Peyer's patch (tissue), 4 donors: ENCODE measurements at regions not wholly inside any gene's neighbourhood (a gene's known extent, or its start where the extent isn't known, plus 50 kb on each side); places are given as distances from the start of the nearest gene placed in this dataset.

Source experiments
- DNase-seq, 3 donors: peaks; one replicate each; pipeline ENCODE4 v3.0.0-alpha.2; 2017 to 2019
- H3K27ac ChIP-seq, 4 donors: fragments of 200-600 bp; sonication (generic); one replicate each; pipeline ENCODE4 v1.5.1; 2016 to 2019
- H3K27me3 ChIP-seq, 2 donors: fragments of 200-600 bp; sonication (generic); one replicate each; pipeline ENCODE4 v1.5.1; 2019
- H3K36me3 ChIP-seq, 3 donors: fragments of 200-600 bp; sonication (generic); one replicate each; pipeline ENCODE4 v1.5.1; 2016 to 2019
- H3K4me1 ChIP-seq, 4 donors: fragments of 200-600 bp; sonication (generic); one replicate each; pipeline ENCODE4 v1.5.1; 2016 to 2019
- H3K4me3 ChIP-seq, 4 donors: fragments of 200-600 bp; sonication (generic); 1 replicate in 3 of 4; 2 replicates in 1 of 4; pipeline ENCODE4 v1.5.1; 2016 to 2019; ENCODE audit warnings: mild to moderate bottlenecking in 1 of 4
- H3K9me3 ChIP-seq, 4 donors: fragments of 200-600 bp; sonication (generic); one replicate each; pipeline ENCODE4 v1.5.1; 2016 to 2019; ENCODE audit warnings: mild to moderate bottlenecking in 1 of 4
- POLR2A ChIP-seq, 2 donors: fragments of 450-650 bp; IDR thresholded peaks; one replicate each; pipeline ENCODE4 v1.5.1; 2017; ENCODE audit warnings: antibody characterized with exemption in 2 of 2, mild to moderate bottlenecking in 2 of 2, moderate library complexity in 2 of 2
- TF ChIP-seq, protein P1 (sequence below), 6 experiments: fragments of 450-650 bp in 4 of 6; fragments of 200-600 bp in 2 of 6; sonication (generic) in 1 of 6; IDR thresholded peaks; one replicate each; pipeline ENCODE4 v1.5.1; 2017 to 2019; ENCODE audit warnings: antibody characterized with exemption in 6 of 6, mild to moderate bottlenecking in 3 of 6, moderate library complexity in 1 of 6

DNA sequence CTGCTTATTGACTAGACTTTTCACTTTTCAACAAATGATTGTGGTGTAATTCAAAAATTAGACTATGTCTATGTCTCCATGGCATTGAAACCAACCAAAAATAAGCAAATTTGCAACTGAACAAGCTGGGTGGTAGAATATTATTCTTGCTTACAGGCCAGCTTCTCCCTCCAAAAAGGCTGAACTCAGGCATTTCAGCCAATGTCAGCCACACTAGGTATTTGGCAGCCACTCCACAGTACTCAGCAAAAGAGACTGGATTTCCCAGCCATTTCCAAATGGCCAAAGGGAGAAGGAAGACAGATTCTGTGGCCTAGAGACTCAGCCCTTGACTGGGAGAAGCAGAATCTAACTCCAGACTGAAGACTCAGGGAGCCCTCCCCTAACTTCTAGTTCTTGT lies 121.8 kb upstream of the IRX5 start:
- no peak for TF ChIP-seq POLR2A (IDR thresholded peaks at IDR 0.05)
- TF ChIP-seq, protein P1, sequence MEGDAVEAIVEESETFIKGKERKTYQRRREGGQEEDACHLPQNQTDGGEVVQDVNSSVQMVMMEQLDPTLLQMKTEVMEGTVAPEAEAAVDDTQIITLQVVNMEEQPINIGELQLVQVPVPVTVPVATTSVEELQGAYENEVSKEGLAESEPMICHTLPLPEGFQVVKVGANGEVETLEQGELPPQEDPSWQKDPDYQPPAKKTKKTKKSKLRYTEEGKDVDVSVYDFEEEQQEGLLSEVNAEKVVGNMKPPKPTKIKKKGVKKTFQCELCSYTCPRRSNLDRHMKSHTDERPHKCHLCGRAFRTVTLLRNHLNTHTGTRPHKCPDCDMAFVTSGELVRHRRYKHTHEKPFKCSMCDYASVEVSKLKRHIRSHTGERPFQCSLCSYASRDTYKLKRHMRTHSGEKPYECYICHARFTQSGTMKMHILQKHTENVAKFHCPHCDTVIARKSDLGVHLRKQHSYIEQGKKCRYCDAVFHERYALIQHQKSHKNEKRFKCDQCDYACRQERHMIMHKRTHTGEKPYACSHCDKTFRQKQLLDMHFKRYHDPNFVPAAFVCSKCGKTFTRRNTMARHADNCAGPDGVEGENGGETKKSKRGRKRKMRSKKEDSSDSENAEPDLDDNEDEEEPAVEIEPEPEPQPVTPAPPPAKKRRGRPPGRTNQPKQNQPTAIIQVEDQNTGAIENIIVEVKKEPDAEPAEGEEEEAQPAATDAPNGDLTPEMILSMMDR (IDR thresholded peaks at IDR 0.05): no peak
- Histone ChIP-seq H3K27ac (no peak overlapping the region), H3K4me3 (no peak overlapping the region), H3K36me3 (no peaks in the 10 kb centered on the region), H3K4me1 (no peaks in the 10 kb centered on the region), H3K27me3 (no peaks in the 10 kb centered on the region), H3K9me3 (no peaks in the 10 kb centered on the region)
- DNase-seq: no peak

DNA sequence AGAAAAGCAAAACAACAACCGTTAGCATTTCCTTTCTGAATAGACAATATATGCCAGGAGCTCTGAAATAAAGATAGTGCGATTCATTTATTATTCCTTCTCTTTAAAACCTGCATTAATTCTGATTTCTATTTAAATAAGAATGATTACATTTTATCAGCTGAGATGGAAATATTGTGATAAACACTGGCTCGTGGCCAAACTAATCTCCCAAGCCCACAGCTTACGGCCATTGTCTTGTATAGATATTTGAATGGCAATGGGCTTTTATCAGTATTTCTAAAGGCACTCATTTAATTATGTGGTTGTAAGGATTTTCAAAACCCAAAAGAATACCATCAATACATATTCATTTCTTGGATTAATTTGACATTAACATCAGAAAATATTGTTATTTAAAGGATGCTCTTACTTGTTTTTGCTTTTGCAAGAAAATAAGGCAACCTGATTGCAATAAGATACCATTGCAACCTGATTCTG lies 123.7 kb upstream of the IRX5 start:
- Histone ChIP-seq H3K36me3 (no peaks in the 10 kb centered on the region), H3K27ac (no peak overlapping the region), H3K27me3 (no peaks in the 10 kb centered on the region), H3K4me1 (no peaks in the 10 kb centered on the region), H3K4me3 (no peak overlapping the region), H3K9me3 (no peaks in the 10 kb centered on the region)
- TF ChIP-seq POLR2A (IDR thresholded peaks at IDR 0.05): no peak
- TF ChIP-seq, protein P1 (IDR thresholded peaks at IDR 0.05): no peak
- DNase-seq: no peak

DNA sequence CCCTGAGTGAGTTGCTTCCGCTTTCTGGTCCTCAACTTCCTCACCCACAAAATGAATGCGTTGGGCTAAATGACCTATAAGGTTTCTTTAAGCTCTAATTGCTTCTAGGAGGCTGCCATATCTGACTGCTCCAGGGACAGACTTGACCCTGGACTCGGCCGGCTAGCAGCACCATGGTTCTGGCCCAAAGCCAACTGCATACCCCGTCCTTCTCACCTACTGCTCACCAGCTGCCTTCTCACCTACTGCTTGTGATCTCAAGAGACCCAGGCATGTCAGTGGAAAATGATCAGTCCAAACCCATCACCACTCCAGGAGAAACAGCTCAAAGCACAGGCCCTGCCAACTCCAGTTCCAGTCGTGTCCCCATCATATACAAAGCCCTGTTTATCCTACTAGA lies 124.3 kb upstream of the IRX5 start:
- no peaks in the 10 kb centered on the region for H3K36me3 ChIP-seq
- no peak for DNase-seq
- H3K4me1 ChIP-seq: no peaks in the 10 kb centered on the region
- TF ChIP-seq, protein P1 (IDR thresholded peaks at IDR 0.05): no peak
- no peak for TF ChIP-seq POLR2A (IDR thresholded peaks at IDR 0.05)
- no peaks in the 10 kb centered on the region for H3K9me3 ChIP-seq
- no peaks in the 10 kb centered on the region for H3K27me3 ChIP-seq
- no peak overlapping the region for H3K27ac ChIP-seq
- no peak overlapping the region for H3K4me3 ChIP-seq

DNA sequence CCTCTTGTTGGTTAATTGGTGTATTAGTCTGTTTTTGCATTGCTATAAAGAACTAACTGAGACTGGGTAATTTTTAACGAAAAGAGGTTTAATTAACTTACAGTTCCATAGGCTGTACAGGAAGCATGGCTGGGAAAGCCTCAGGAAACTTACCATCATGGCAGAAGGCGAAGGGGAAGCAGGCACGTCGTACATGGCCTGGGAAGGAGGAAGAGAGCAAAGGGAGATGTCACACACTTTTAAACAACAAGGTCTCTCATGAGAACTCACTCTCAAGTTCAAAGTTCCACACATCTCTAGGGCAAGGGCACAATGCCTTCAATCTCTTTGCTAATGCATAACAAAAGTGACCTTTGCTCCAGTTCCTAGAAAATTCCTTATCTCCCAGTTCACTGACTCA lies 125.0 kb upstream of the IRX5 start:
- TF ChIP-seq, protein P1 (IDR thresholded peaks at IDR 0.05): no peak
- no peak for TF ChIP-seq POLR2A (IDR thresholded peaks at IDR 0.05)
- no peaks in the 10 kb centered on the region for H3K4me1 ChIP-seq
- H3K27me3 ChIP-seq: no peaks in the 10 kb centered on the region
- H3K9me3 ChIP-seq: no peaks in the 10 kb centered on the region
- DNase-seq: no peak
- H3K36me3 ChIP-seq: no peaks in the 10 kb centered on the region
- no peak overlapping the region for H3K27ac ChIP-seq
- no peak overlapping the region for H3K4me3 ChIP-seq

DNA sequence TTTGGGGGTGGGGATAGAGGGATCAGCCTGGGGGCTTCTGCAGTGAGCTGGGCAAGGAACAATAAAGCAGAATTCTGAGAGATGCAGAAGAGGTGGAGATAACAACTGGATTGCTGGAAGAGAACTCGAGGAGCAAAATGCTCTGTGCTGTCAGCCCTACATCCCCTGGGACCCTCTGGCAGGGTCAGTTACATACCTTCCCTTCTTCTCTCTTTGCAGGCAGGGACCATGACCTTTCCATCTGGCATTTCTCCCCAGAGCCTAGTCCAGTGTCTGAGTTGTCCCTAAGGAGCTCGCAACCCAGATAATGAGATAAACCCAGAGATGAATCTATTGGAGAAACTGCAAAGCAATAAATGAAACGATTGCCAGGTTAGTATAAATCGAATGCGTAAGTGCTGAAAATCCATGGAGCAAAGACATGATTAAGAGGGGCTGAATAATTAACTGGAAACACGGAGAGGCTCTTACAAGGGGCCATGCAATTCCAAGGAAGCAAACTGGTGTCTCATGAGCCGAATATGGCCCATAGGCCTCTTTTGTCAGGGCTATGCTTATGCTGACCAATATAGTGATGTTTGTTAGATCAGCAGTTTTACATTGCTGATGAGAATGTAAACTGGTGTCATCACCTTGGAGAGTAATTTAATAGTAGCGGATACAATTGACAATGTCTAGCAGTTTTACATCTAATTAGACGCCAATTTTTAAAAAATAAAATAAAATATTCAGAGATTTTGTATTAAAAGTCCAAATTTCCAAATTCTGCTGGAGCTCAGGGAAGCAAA lies 129.4 kb upstream of the IRX5 start:
- TF ChIP-seq, protein P1 (IDR thresholded peaks at IDR 0.05): no peak
- no peak for TF ChIP-seq POLR2A (IDR thresholded peaks at IDR 0.05)
- H3K9me3 ChIP-seq: no peaks in the 10 kb centered on the region
- no peak overlapping the region for H3K4me3 ChIP-seq
- DNase-seq: no peak
- no peaks in the 10 kb centered on the region for H3K4me1 ChIP-seq
- H3K27ac ChIP-seq: no peak overlapping the region
- H3K36me3 ChIP-seq: no peaks in the 10 kb centered on the region
- no peaks in the 10 kb centered on the region for H3K27me3 ChIP-seq
